Erythroblast (primary cell): ENCODE measurements at regions not wholly inside any gene's neighbourhood (a gene's known extent, or its start where the extent isn't known, plus 50 kb on each side); places are given as distances from the start of the nearest gene placed in this dataset.

Source experiments
- DNase-seq, 2 experiments: peaks; one replicate each; lab custom pipeline; 2025; lab: John Stamatoyannopoulos, UW
- GATA1 ChIP-seq: IDR thresholded peaks from 2 replicates; pipeline ENCODE4 v1.6.1; 2011; ENCODE audit warnings: low read depth, mild to moderate bottlenecking, control low read depth, low read length, moderate library complexity
- POLR2A ChIP-seq: IDR thresholded peaks from 2 replicates; pipeline ENCODE4 v1.6.1; 2011; ENCODE audit warnings: mild to moderate bottlenecking, low read length

DNA sequence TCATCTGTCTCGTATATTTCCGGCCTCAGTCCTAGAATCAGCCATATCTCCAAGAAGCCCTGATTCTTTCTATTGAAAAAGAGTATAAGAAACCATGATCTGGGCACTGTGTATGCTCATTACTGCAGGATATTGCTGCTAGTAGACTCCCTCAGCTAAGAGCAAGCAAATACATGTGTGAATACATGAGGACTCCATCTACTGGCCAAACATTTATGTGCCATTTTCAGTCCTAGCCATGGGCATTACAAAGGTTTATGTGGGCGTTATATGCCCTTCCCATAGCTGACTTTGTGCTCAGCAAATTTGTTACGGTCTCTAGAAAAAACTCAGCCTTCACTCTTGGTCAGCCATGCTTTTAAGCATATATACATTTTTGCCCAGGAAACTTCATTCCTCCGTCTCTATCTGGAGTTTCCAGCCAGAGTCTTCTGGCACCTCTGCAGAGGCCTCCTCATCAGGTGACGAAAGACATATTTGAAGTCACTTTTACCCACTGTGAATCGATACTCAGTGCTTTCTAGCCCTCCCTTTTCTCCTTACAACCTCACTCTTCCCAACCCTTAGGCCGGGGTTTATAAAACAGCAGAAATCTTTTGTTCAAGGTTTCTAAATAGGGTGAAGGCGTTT is 1495.6 kb upstream of the CDH6 start:
- TF ChIP-seq POLR2A (no peak), GATA1 (no peak)

GRCh38 chr5:29697278-29697677 is 1496.2 kb upstream of the CDH6 start:
- TF ChIP-seq GATA1 = no peak
- TF ChIP-seq POLR2A = no peak
- DNase-seq = no peak

More for the DNA sequence above, 1495.6 kb upstream of the CDH6 start:
- peak; percentile 26 to 38 for DNase-seq

DNA sequence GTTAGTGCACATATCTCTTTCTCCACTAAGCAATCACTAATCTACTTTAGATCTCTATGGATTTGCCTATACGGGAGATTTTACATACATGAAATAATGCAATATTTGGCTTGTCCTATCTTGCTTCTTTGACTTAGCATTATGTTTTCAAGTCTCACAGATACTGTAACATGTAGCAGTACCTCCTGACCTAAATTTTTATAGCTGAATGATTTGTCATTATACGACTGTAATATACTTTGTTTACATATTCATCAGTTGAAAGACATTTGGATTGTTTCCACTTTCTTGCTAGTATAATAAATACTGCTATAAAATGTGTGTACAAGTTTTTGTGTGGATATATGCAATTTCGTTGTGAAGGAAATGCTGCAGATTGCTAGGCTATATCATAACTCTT is 1520.8 kb upstream of the CDH6 start:
- no peak for TF ChIP-seq POLR2A
- no peak for TF ChIP-seq GATA1

GRCh38 chr5:29662876-29663275 is 1530.6 kb upstream of the CDH6 start:
- no peak for DNase-seq
- no peak for TF ChIP-seq GATA1
- TF ChIP-seq POLR2A = no peak

More for the DNA sequence above, 1520.8 kb upstream of the CDH6 start:
- no peak for DNase-seq

DNA sequence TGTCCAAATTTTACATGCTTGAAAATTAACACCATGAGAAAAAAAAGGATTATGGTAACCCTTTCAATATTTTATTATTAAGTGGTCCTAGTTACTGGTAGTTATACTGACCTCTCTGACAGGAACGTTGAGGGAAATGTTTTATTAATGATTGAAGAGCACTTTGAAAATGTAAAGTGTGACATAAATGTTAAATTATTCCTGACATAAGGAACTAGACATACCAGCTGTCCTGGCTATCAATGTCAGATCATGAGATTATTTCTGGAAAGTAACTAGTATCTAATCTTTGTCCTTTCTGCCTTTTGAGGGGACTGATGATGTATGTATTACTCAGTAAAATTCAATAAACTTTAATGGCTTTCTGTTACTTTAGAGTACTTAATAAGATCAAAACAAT is 1538.5 kb upstream of the CDH6 start:
- TF ChIP-seq POLR2A = no peak
- TF ChIP-seq GATA1 = no peak
- no peak for DNase-seq

- TF ChIP-seq GATA1 = no peak
- no peak for TF ChIP-seq POLR2A
- no peak for DNase-seq
These were observed 1544.2 kb upstream of the CDH6 start for GRCh38 chr5:29649321-29649720.

DNA sequence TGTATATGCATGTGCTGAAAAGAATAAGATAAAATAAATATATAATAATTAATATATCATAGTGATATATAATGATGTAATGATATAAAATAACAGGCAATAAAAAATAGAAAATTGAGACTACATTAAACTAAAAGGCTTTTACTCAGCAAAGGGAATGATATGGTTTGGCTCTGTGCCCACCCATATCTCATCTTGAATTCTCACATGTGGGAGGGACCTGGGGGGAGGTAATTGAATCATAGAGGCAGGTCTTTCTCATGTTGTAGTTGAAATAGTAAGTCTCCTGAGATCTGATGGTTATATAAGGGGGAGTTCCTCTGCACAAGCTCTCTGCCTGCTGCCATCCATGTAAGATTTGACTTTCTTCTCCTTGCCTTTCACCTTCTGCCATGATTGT is 1550.9 kb upstream of the CDH6 start:
- TF ChIP-seq POLR2A = no peak
- TF ChIP-seq GATA1 = no peak
- peak; percentile 56 to 59 for DNase-seq

GRCh38 chr5:29614206-29614605 is 1579.3 kb upstream of the CDH6 start:
- no peak for DNase-seq
- TF ChIP-seq GATA1 = no peak
- TF ChIP-seq POLR2A = no peak

DNA sequence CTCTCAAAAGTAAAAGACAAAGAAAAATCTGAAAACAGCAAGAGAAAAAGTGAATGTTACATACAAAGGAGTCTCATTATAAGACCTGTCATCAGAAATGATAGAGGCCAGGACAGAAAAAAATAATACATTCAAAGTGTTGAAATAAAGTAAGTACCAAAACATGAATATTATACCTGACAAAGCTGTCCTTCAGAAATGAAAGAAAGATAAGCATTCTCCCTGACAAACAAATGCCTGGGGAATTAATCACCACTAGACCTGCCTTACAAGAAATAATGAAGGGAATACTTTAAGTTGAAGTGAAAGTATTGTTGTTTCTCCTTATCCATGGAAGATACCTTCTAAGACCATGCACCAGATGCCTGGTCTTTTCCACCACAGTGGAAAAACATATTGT is 1605.2 kb upstream of the CDH6 start:
- no peak for DNase-seq
- TF ChIP-seq GATA1 (no peak), POLR2A (no peak)

GRCh38 chr5:29587832-29588231 is 1605.7 kb upstream of the CDH6 start:
- DNase-seq = no peak

GRCh38 chr5:29568028-29568427 is 1625.5 kb upstream of the CDH6 start:
- peak; percentile 66 to 88 for DNase-seq
- TF ChIP-seq GATA1 (no peak), POLR2A (no peak)

More at GRCh38 chr5:29587832-29588231, 1605.7 kb upstream of the CDH6 start:
- no peak for TF ChIP-seq GATA1
- TF ChIP-seq POLR2A = no peak

DNA sequence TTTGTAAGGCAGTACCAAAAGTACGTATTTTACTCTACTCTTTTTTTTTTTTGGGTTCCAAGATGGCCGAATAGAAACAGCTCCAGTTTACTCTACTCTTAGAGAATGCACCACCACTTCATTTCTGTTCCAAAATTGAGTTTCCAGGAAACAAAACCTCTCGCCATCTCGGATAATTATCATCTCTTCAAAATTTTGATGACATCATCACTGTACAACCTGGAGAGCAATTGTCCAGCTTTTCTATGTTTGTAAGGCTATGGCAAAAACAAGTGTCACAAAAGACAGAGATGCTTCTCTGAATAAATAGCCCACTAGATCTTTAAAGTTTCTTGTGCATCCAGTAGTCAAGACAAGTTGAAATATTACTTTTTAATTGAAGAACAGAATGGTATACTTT is 1631.9 kb upstream of the CDH6 start:
- TF ChIP-seq POLR2A (no peak), GATA1 (no peak)
- no peak for DNase-seq

DNA sequence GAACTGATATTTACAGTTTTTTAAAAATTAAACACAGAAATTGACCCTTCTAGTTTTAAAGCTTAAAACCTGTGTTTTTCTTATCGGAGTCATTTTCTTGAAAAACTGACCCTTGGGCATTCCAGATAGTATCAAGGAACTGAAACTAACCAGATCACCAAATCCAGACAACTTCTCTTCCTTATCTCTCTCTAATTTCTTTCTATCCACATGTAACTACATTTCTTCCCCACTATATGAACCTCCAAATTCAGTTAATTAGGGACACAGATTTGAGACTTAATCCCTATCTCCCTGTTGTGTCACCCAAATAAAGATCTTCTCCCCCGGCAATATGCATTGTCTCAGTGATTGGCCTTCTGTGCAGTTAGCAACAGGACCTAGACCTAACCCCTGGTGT is 1643.0 kb upstream of the CDH6 start:
- TF ChIP-seq POLR2A (no peak), GATA1 (no peak)
- DNase-seq = no peak

- TF ChIP-seq GATA1 = no peak
- TF ChIP-seq POLR2A = no peak
- no peak for DNase-seq
These were observed 1645.2 kb upstream of the CDH6 start for GRCh38 chr5:29548262-29548661.
